ACC112 (cell line): ENCODE measurements at regions not wholly inside any gene's neighbourhood (a gene's known extent, or its start where the extent isn't known, plus 50 kb on each side); places are given as distances from the start of the nearest gene placed in this dataset.

Source experiments
- H2AFZ ChIP-seq: fragments of 200-600 bp; sonication (generic); one replicate; pipeline ENCODE4 v1.6.0; 2017; ENCODE audit warnings: antibody characterized with exemption, low read length; ENCODE audit not compliant: unreplicated experiment
- H3K27ac ChIP-seq: fragments of 200-600 bp; sonication (generic); 2 replicates; pipeline ENCODE4 v1.5.1; 2014; ENCODE audit warnings: low read depth, mild to moderate bottlenecking, antibody characterized with exemption, low read length, moderate library complexity
- H3K27me3 ChIP-seq: fragments of 200-600 bp; sonication (generic); 2 replicates; pipeline ENCODE4 v1.6.1; 2014; ENCODE audit warnings: mild to moderate bottlenecking, antibody characterized with exemption, low read length, moderate library complexity, mixed read lengths; ENCODE audit not compliant: insufficient read depth
- H3K36me3 ChIP-seq: fragments of 200-600 bp; sonication (generic); 2 replicates; pipeline ENCODE4 v1.6.1; 2016; ENCODE audit warnings: mild to moderate bottlenecking, antibody characterized with exemption, low read length, moderate library complexity, mixed read lengths; ENCODE audit not compliant: insufficient read depth
- H3K4me1 ChIP-seq: fragments of 200-600 bp; sonication (generic); one replicate; pipeline ENCODE4 v1.6.1; 2016; ENCODE audit warnings: low read length, mixed read lengths; ENCODE audit not compliant: insufficient read depth, unreplicated experiment, control insufficient read depth
- H3K4me3 ChIP-seq: fragments of 200-600 bp; sonication (generic); 2 replicates; pipeline ENCODE4 v1.5.1; 2014; ENCODE audit warnings: mild to moderate bottlenecking, low read depth, low read length
- H3K79me2 ChIP-seq: fragments of 200-600 bp; sonication (generic); one replicate; pipeline ENCODE4 v1.6.0; 2016; ENCODE audit warnings: low read length; ENCODE audit not compliant: control insufficient read depth, unreplicated experiment, insufficient read depth

- no peaks in the 10 kb centered on the region for H3K36me3 ChIP-seq
- no peaks in the 10 kb centered on the region for H3K79me2 ChIP-seq
- no peaks in the 10 kb centered on the region for H3K27me3 ChIP-seq
- no peak overlapping the region for H3K27ac ChIP-seq
- no peaks in the 10 kb centered on the region for H3K4me1 ChIP-seq
- H3K4me3 ChIP-seq, result no peak overlapping the region
- peak overlapping the region; percentile 17 for H2AFZ ChIP-seq
These were observed 1033.0 kb upstream of the INTU start for GRCh38 chr4:126599746-126600145.

DNA sequence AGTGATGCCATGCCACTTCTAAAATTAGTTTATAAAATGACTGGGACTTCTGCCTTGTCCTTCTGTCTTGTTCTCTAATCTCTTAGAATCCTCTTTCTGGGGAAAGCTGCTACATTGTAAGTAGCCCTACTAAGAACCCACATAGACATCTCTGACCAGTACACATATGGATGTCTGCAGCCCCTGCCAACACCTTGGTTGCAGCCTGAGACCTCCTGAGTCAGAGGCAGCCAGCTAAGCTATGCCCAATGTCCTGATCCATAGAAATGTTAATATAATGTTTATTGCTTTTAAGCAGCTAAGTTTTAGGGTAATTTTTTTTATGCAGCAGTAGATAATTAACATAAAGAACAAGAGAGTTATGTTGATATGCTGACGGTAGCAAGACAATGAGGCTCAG lies 1029.5 kb upstream of the INTU start:
- Histone ChIP-seq H2AFZ (no peak overlapping the region), H3K4me3 (no peak overlapping the region), H3K4me1 (no peaks in the 10 kb centered on the region), H3K79me2 (no peaks in the 10 kb centered on the region), H3K36me3 (no peaks in the 10 kb centered on the region), H3K27ac (no peak overlapping the region), H3K27me3 (no peaks in the 10 kb centered on the region)

DNA sequence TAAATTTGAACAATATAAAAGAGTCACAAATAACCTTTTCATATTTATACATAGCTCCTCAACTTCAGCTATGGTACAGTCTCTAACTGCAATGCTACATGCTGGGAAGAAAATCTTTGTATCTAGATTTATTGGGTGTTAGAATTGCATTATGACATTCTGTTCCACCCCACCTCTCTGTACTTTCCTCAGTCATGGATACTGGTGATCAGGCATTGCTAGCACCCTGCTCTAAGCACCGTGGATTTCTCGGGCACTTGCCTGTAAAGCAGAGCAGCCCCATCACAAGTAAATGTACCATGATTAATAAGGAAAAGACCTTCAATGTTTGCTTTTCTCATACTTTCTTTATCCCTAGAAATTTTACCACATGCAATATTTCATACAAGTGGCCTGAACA lies 1028.9 kb upstream of the INTU start:
- Histone ChIP-seq H3K4me3 (no peak overlapping the region), H3K4me1 (no peaks in the 10 kb centered on the region), H3K79me2 (no peaks in the 10 kb centered on the region), H2AFZ (no peak overlapping the region), H3K27ac (no peak overlapping the region), H3K36me3 (no peaks in the 10 kb centered on the region), H3K27me3 (no peaks in the 10 kb centered on the region)

DNA sequence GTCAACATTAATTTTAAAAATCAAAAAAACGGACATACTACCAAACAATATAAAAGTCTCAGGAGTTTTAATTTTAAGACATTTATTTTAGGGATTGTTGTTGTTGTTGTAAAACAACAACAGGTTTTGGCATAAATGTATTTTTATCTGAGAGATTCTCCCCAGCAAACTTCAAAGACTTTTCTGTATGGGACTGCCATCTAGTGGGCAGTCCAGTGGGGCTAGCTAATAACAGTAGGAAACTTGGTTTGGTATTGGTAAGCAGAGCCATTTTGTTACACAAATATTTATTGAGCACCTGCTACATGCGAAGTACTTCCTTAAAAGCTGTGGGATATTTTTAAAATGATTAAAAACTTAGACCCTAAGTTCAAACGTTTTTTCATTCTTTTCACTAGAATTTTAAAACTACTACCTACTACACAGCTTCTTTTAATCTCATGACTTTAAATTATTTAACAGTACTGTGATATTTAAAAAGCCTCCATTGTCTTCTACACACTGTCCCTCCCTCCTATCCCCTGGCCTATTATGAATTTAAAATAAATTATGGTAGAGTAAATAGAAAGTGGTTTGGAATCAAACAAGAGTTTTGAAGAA lies 1028.4 kb upstream of the INTU start:
- H2AFZ ChIP-seq, result peak overlapping the region; percentile 14
- H3K4me1 ChIP-seq, result no peaks in the 10 kb centered on the region
- H3K36me3 ChIP-seq, result no peaks in the 10 kb centered on the region
- no peaks in the 10 kb centered on the region for H3K79me2 ChIP-seq
- H3K27ac ChIP-seq, result no peak overlapping the region
- H3K27me3 ChIP-seq, result no peaks in the 10 kb centered on the region
- no peak overlapping the region for H3K4me3 ChIP-seq

GRCh38 chr4:126610933-126611332 lies 1021.8 kb upstream of the INTU start:
- Histone ChIP-seq H3K27me3 (no peaks in the 10 kb centered on the region), H3K4me3 (no peak overlapping the region), H3K79me2 (no peaks in the 10 kb centered on the region), H3K4me1 (peaks cover 10% of the 10 kb centered on the region), H2AFZ (no peak overlapping the region), H3K36me3 (no peaks in the 10 kb centered on the region), H3K27ac (no peak overlapping the region)

- H3K27ac ChIP-seq, result no peak overlapping the region
- peaks cover 10% of the 10 kb centered on the region for H3K4me1 ChIP-seq
- peak overlapping the region; percentile 16 for H2AFZ ChIP-seq
- no peaks in the 10 kb centered on the region for H3K36me3 ChIP-seq
- no peak overlapping the region for H3K4me3 ChIP-seq
- no peaks in the 10 kb centered on the region for H3K27me3 ChIP-seq
- H3K79me2 ChIP-seq, result no peaks in the 10 kb centered on the region
These were observed 1020.9 kb upstream of the INTU start for GRCh38 chr4:126611900-126612299.

DNA sequence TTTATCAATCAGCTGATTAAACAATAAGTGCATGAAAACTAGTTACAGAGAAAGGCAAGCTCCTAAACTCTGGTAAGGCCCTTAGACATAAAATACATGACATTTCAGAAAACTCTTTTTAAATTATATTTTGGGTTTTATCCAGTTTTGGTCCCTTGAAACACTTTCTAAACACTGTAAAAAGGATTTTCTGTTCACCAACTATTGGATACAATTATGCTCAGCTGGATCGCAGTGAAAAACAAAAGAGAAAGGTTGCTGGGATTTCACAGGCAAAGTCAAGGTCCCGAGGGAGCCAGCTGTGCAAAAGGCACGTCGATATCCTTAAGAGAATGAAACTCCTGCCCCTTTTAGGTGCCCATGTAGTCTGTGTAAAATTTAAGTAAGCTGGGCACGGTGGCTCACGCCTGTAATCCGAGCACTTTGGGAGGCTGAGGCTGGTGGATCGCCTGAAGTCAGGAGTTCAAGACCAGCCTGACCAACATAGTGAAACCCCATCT lies 1018.4 kb upstream of the INTU start:
- H3K4me1 ChIP-seq, result peaks cover 10% of the 10 kb centered on the region
- peak overlapping the region; percentile 12 for H2AFZ ChIP-seq
- H3K27ac ChIP-seq, result no peak overlapping the region
- H3K36me3 ChIP-seq, result no peaks in the 10 kb centered on the region
- H3K27me3 ChIP-seq, result no peaks in the 10 kb centered on the region
- H3K4me3 ChIP-seq, result no peak overlapping the region
- H3K79me2 ChIP-seq, result no peaks in the 10 kb centered on the region

DNA sequence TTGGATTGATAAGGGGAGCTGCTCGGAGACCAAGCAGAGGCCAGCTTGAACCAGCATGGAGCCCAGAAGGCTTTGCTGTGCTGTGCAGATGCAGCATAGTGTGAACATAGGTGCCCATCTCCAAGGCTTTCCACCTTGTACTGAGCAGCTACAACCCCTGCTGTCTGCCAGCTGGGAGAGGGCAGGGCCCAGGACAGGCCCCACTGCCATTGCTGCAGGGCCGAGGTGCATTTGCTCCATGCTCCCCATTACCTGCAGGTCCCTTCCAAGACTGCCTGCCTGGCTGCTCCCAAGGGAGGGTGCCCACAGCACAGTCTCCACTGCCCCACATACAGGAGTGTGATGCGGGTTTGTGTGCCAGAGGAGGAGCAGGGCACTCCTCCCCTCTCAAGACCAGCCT lies 1016.0 kb upstream of the INTU start:
- Histone ChIP-seq H3K36me3 (no peaks in the 10 kb centered on the region), H3K79me2 (no peaks in the 10 kb centered on the region), H3K4me1 (peaks cover 6% of the 10 kb centered on the region), H2AFZ (no peak overlapping the region), H3K27me3 (no peaks in the 10 kb centered on the region), H3K27ac (no peak overlapping the region), H3K4me3 (no peak overlapping the region)

- H3K4me3 ChIP-seq, result no peak overlapping the region
- H3K27me3 ChIP-seq, result no peaks in the 10 kb centered on the region
- H3K36me3 ChIP-seq, result no peaks in the 10 kb centered on the region
- H3K27ac ChIP-seq, result no peak overlapping the region
- no peak overlapping the region for H2AFZ ChIP-seq
- peaks cover 5% of the 10 kb centered on the region for H3K4me1 ChIP-seq
- no peaks in the 10 kb centered on the region for H3K79me2 ChIP-seq
These were observed 1005.5 kb upstream of the INTU start for GRCh38 chr4:126627255-126627654.

- Histone ChIP-seq H3K27ac (no peak overlapping the region), H3K36me3 (no peaks in the 10 kb centered on the region), H3K27me3 (no peaks in the 10 kb centered on the region), H3K4me3 (no peak overlapping the region), H3K4me1 (peaks cover 5% of the 10 kb centered on the region), H2AFZ (no peak overlapping the region), H3K79me2 (no peaks in the 10 kb centered on the region)
These were observed 1003.8 kb upstream of the INTU start for GRCh38 chr4:126628933-126629332.

DNA sequence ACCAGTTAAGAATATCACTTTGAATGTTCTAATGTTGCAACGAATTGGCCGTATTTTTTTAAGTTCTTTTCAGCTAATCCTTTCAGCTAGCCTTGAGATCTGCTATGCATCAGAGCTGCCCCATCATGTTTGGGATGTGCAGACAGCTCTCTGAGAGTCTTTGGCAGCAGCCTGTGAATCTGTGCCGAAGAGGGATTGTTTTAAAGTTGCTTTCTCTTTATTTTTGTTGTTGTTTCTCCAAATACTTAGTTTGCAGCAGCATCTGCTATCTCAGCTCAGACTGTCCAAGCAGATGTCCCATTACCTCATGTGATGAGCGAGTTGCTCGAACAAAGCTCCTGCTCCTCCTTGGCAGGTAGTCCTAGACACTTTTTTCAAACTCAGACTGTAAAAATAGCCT lies 1002.5 kb upstream of the INTU start:
- Histone ChIP-seq H2AFZ (peak overlapping the region; percentile 66), H3K27ac (no peak overlapping the region), H3K36me3 (no peaks in the 10 kb centered on the region), H3K79me2 (no peaks in the 10 kb centered on the region), H3K4me3 (no peak overlapping the region), H3K4me1 (peaks cover 5% of the 10 kb centered on the region), H3K27me3 (no peaks in the 10 kb centered on the region)
